Posterior cingulate gyrus (tissue), 11 donors: ENCODE measurements at regions not wholly inside any gene's neighbourhood (a gene's known extent, or its start where the extent isn't known, plus 50 kb on each side); places are given as distances from the start of the nearest gene placed in this dataset.
"Not testable (repeated sequence)": the region's sequence is repeated elsewhere in the genome, so short reads cannot be mapped to it uniquely, and the experiment has no call there.

ENCODE experiments used
- DNase-seq, 10 donors: peaks; one replicate each; pipeline versions ENCODE4 v3.0.0 to v3.0.0-alpha.2; 2020 to 2021; ENCODE audit warnings: mixed read lengths in 3 of 10
- intact Hi-C: fragments of 100-400 bp; cut with DNase I; formaldehyde crosslinking; loops from one replicate; pipeline ENCODE4 v1.15.1; 2023

GRCh38 chr3:164320962-164321361, 757.3 kb downstream of the SI start:
- intact Hi-C loops = no loop called here
- DNase-seq = peak in 1 of 10 donors; percentile 36

- intact Hi-C loops = no loop called here
- peak in 1 of 10 donors; percentile 24 for DNase-seq
Measured at GRCh38 chr3:164306042-164306441, 772.3 kb downstream of the SI start.

GRCh38 chr3:164303894-164304293, 774.4 kb downstream of the SI start:
- intact Hi-C loops = no loop called here
- DNase-seq = no peak

GRCh38 chr3:164302622-164303021, 775.7 kb downstream of the SI start:
- no peak for DNase-seq
- intact Hi-C loops = no loop called here

GRCh38 chr3:164291486-164291885, 786.8 kb downstream of the SI start:
- intact Hi-C loops, DNase-seq: not testable (repeated sequence)

GRCh38 chr3:164278550-164278949, 799.7 kb downstream of the SI start:
- intact Hi-C loops = no loop called here

GRCh38 chr3:164267053-164267452, 811.2 kb downstream of the SI start:
- intact Hi-C loops = no loop called here

More at GRCh38 chr3:164278550-164278949, 799.7 kb downstream of the SI start:
- peak in 1 of 10 donors; percentile 58 for DNase-seq

GRCh38 chr3:164250923-164251322, 827.4 kb downstream of the SI start:
- intact Hi-C loops = no loop called here
- DNase-seq = no peak

More at GRCh38 chr3:164267053-164267452, 811.2 kb downstream of the SI start:
- DNase-seq = no peak

- intact Hi-C loops = no loop called here
- no peak for DNase-seq
Measured at GRCh38 chr3:164236851-164237250, 841.4 kb downstream of the SI start.

- DNase-seq = no peak
- intact Hi-C loops = no loop called here
Measured at GRCh38 chr3:164235289-164236028, 842.8 kb downstream of the SI start.

- no peak for DNase-seq
- intact Hi-C loops = no loop called here
Measured at GRCh38 chr3:164233951-164234350, 844.3 kb downstream of the SI start.

- intact Hi-C loops = no loop called here
- DNase-seq = no peak
Measured at GRCh38 chr3:164231718-164232117, 846.6 kb downstream of the SI start.

- intact Hi-C loops = no loop called here
- no peak for DNase-seq
Measured at GRCh38 chr3:164230385-164231094, 847.8 kb downstream of the SI start.

- DNase-seq = no peak
- intact Hi-C loops = no loop called here
Measured at GRCh38 chr3:164224126-164224525, 854.2 kb downstream of the SI start.

- no peak for DNase-seq
- intact Hi-C loops = no loop called here
Measured at GRCh38 chr3:164222197-164222596, 856.1 kb downstream of the SI start.

GRCh38 chr3:164221297-164221696, 857.0 kb downstream of the SI start:
- DNase-seq = no peak
- intact Hi-C loops = no loop called here

GRCh38 chr3:164209363-164209762, 868.9 kb downstream of the SI start:
- intact Hi-C loops = no loop called here
- no peak for DNase-seq

- intact Hi-C loops = no loop called here
- no peak for DNase-seq
Measured at GRCh38 chr3:164208821-164209220, 869.5 kb downstream of the SI start.

- intact Hi-C loops = no loop called here
- DNase-seq = no peak
Measured at GRCh38 chr3:164208048-164208447, 870.2 kb downstream of the SI start.

- no peak for DNase-seq
- intact Hi-C loops = no loop called here
Measured at GRCh38 chr3:164200053-164200823, 878.1 kb downstream of the SI start.

- DNase-seq = no peak
- intact Hi-C loops = no loop called here
Measured at GRCh38 chr3:164196477-164196876, 881.8 kb downstream of the SI start.
